DND-41 (cell line): ENCODE measurements at regions not wholly inside any gene's neighbourhood (a gene's known extent, or its start where the extent isn't known, plus 50 kb on each side); places are given as distances from the start of the nearest gene placed in this dataset.

ENCODE experiments used
- ATAC-seq: fragments of 200-7000 bp; cut with Tn5 transposase; 3 replicates; pipeline ENCODE4 v1.9.1; 2021; ENCODE audit warnings: low read depth; ENCODE audit not compliant: insufficient read depth
- DNase-seq: peaks from one replicate; pipeline ENCODE4 v3.0.0-alpha.2; 2020
- H2AFZ ChIP-seq: 2 replicates; pipeline ENCODE4 v1.6.0; 2012; ENCODE audit warnings: low read depth, low read length
- H3K27ac ChIP-seq: 2 replicates; pipeline ENCODE4 v1.5.1; 2012; ENCODE audit warnings: low read length, inconsistent platforms
- H3K27me3 ChIP-seq: fragments of 200-600 bp; sonication (generic); 2 replicates; pipeline ENCODE4 v1.6.0; 2012; ENCODE audit warnings: low read length, mild to moderate bottlenecking, inconsistent platforms; ENCODE audit not compliant: insufficient read depth, poor library complexity
- H3K36me3 ChIP-seq: 2 replicates; pipeline ENCODE4 v1.5.1; 2012; ENCODE audit warnings: low read length, inconsistent platforms; ENCODE audit not compliant: insufficient read depth
- H3K4me1 ChIP-seq: 2 replicates; pipeline ENCODE4 v1.5.1; 2012; ENCODE audit warnings: mild to moderate bottlenecking, low read length; ENCODE audit not compliant: insufficient read depth
- H3K4me2 ChIP-seq: 2 replicates; pipeline ENCODE4 v1.6.0; 2012; ENCODE audit warnings: mild to moderate bottlenecking, moderate library complexity, low read length, inconsistent platforms; ENCODE audit not compliant: insufficient read depth
- H3K4me3 ChIP-seq, 2 experiments: fragments of 200-600 bp in 1 of 2; shearing (Covaris generic) in 1 of 2; 2 replicates each; pipeline ENCODE4 v1.5.1; 2012 to 2016; ENCODE audit warnings: inconsistent platforms in 2 of 2, low read length in 2 of 2, mild to moderate bottlenecking in 2 of 2, low read depth in 1 of 2, moderate library complexity in 1 of 2
- H3K79me2 ChIP-seq: 2 replicates; pipeline ENCODE4 v1.6.0; 2012; ENCODE audit warnings: low read length, inconsistent platforms; ENCODE audit not compliant: insufficient read depth
- H3K9ac ChIP-seq: 2 replicates; pipeline ENCODE4 v1.6.0; 2012; ENCODE audit warnings: low read depth, mild to moderate bottlenecking, inconsistent platforms, low read length, moderate library complexity
- H3K9me3 ChIP-seq: 2 replicates; pipeline ENCODE4 v1.5.1; 2012; ENCODE audit warnings: low read length, moderate library complexity, mild to moderate bottlenecking, inconsistent platforms; ENCODE audit not compliant: insufficient read depth, severe bottlenecking
- H4K20me1 ChIP-seq: 2 replicates; pipeline ENCODE4 v1.6.0; 2012; ENCODE audit warnings: low read length; ENCODE audit not compliant: insufficient read depth
- EZH2 ChIP-seq: IDR thresholded peaks from 3 replicates; pipeline ENCODE4 v1.6.1; 2012; ENCODE audit warnings: borderline replicate concordance, low read depth, mild to moderate bottlenecking, moderate library complexity, low read length, inconsistent platforms; ENCODE audit not compliant: severe bottlenecking
- TF ChIP-seq, protein P1 (sequence below): IDR thresholded peaks from 2 replicates; pipeline ENCODE4 v1.5.1; 2012; ENCODE audit warnings: borderline replicate concordance, low read length, moderate library complexity, mild to moderate bottlenecking; ENCODE audit not compliant: poor library complexity, severe bottlenecking; ENCODE audit errors: extremely low read depth

DNA sequence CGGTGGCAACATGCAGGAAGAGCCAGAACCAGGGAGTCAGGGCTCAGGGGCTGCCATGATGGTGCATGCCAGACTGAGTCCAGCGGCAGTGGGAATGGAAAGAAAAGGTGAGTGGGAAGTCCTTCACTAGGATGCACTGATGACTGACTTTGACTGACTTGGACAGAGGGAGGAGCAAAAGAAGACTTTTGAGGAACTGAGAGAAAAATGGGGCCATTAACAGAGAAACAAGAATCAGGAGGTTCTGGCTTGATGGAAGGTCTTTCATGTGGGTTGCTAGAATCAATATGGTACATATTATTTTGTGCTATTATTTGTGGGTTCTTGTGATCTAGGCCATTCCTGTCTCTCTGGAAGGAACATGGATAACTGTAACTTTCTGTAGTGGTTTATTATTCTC lies 454.6 kb upstream of the PROX1 start:
- no peaks in the 10 kb centered on the region for H4K20me1 ChIP-seq
- H3K27ac ChIP-seq: no peak overlapping the region
- H3K9me3 ChIP-seq: no peaks in the 10 kb centered on the region
- TF ChIP-seq, protein P1, sequence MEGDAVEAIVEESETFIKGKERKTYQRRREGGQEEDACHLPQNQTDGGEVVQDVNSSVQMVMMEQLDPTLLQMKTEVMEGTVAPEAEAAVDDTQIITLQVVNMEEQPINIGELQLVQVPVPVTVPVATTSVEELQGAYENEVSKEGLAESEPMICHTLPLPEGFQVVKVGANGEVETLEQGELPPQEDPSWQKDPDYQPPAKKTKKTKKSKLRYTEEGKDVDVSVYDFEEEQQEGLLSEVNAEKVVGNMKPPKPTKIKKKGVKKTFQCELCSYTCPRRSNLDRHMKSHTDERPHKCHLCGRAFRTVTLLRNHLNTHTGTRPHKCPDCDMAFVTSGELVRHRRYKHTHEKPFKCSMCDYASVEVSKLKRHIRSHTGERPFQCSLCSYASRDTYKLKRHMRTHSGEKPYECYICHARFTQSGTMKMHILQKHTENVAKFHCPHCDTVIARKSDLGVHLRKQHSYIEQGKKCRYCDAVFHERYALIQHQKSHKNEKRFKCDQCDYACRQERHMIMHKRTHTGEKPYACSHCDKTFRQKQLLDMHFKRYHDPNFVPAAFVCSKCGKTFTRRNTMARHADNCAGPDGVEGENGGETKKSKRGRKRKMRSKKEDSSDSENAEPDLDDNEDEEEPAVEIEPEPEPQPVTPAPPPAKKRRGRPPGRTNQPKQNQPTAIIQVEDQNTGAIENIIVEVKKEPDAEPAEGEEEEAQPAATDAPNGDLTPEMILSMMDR: no peak
- TF ChIP-seq EZH2: no peak
- no peaks in the 10 kb centered on the region for H3K4me1 ChIP-seq
- H3K79me2 ChIP-seq: no peaks in the 10 kb centered on the region
- H2AFZ ChIP-seq: no peak overlapping the region
- no peak overlapping the region for H3K4me3 ChIP-seq
- H3K4me2 ChIP-seq: no peak overlapping the region
- no peaks in the 10 kb centered on the region for H3K36me3 ChIP-seq
- H3K27me3 ChIP-seq: no peaks in the 10 kb centered on the region
- H3K9ac ChIP-seq: no peak overlapping the region
- no peak for ATAC-seq
- DNase-seq: no peak

DNA sequence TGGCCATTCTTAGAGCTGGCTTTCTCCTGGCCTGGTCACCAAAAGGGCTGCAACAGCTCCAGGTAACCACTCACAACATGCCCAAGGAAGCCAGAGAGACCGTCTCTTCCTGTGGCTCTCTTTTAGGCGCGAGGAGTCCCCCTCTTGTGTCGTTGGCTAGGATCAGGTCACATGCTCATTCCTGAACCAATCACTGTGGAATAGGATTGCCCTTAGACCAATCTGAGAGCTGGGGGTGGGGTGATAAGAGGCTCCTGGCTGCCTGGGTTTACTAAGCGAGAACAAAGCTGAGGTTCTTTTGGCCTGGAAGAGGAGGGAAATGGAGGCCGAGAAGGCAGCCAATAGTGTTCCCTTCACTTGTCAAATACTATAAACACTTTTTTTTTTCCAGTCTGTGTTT lies 452.1 kb upstream of the PROX1 start:
- H3K4me1 ChIP-seq: no peaks in the 10 kb centered on the region
- H3K4me3 ChIP-seq: no peak overlapping the region
- no peaks in the 10 kb centered on the region for H3K36me3 ChIP-seq
- no peaks in the 10 kb centered on the region for H4K20me1 ChIP-seq
- DNase-seq (no peak), ATAC-seq (no peak)
- H3K79me2 ChIP-seq: no peaks in the 10 kb centered on the region
- no peak overlapping the region for H3K4me2 ChIP-seq
- no peak for TF ChIP-seq EZH2
- TF ChIP-seq, protein P1: no peak
- no peak overlapping the region for H3K9ac ChIP-seq
- no peak overlapping the region for H2AFZ ChIP-seq
- H3K9me3 ChIP-seq: no peaks in the 10 kb centered on the region
- peaks cover 3% of the 10 kb centered on the region for H3K27me3 ChIP-seq
- no peak overlapping the region for H3K27ac ChIP-seq

DNA sequence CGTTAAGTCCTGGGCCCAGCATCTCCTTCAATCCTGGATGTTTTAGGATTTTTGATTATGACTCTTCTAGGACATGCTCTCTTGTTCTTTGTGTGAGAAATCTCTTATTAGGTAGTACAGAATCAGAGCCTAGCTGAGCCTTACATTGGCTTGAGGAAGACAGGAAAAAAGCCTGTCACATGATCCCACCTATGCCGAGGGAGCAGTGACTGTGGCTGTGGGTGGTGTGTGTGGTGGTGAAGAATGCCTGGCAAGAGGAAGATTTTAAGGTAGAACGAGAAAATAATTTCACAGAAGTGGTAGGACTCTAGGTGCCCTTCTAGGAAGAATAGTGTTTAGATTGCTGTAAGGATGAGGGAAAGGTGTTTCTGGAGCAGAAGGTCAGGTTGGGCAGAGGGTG lies 449.5 kb upstream of the PROX1 start:
- DNase-seq: no peak
- Histone ChIP-seq H3K36me3 (no peaks in the 10 kb centered on the region), H3K4me3 (no peak overlapping the region), H3K4me2 (no peak overlapping the region), H3K4me1 (no peaks in the 10 kb centered on the region), H3K79me2 (no peaks in the 10 kb centered on the region), H3K27ac (no peak overlapping the region), H4K20me1 (no peaks in the 10 kb centered on the region), H3K27me3 (peaks cover 6% of the 10 kb centered on the region), H3K9me3 (no peaks in the 10 kb centered on the region), H3K9ac (no peak overlapping the region), H2AFZ (no peak overlapping the region)
- TF ChIP-seq, protein P1: no peak
- no peak for TF ChIP-seq EZH2
- ATAC-seq: no peak

DNA sequence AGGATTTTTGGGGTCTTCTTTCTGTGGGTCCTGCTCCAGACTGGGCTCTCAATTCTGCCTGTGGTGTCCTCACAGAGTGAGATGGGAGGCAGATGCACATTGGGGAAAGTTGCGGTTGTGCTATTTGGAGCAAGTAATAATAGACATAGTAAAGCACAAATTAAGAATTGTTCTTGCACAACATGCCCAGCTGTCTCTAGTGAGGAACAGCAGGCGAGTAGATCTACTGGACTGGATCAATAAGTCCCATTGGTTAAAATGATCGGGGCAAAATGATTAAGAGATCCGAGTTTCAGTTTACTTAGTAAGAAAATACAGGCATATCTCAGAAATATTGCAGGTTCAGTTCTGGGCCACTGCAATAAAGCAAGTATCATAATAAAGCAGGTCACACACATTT lies 448.3 kb upstream of the PROX1 start:
- no peaks in the 10 kb centered on the region for H3K4me1 ChIP-seq
- H2AFZ ChIP-seq: no peak overlapping the region
- no peaks in the 10 kb centered on the region for H3K36me3 ChIP-seq
- DNase-seq (no peak), ATAC-seq (no peak)
- peaks cover 6% of the 10 kb centered on the region for H3K27me3 ChIP-seq
- no peak overlapping the region for H3K4me2 ChIP-seq
- no peaks in the 10 kb centered on the region for H3K79me2 ChIP-seq
- TF ChIP-seq EZH2: no peak
- TF ChIP-seq, protein P1: no peak
- H3K4me3 ChIP-seq: no peak overlapping the region
- H3K9ac ChIP-seq: no peak overlapping the region
- H4K20me1 ChIP-seq: no peaks in the 10 kb centered on the region
- no peak overlapping the region for H3K27ac ChIP-seq
- no peaks in the 10 kb centered on the region for H3K9me3 ChIP-seq
